ENCODE measurements at regions not wholly inside any gene's neighbourhood (a gene's known extent, or its start where the extent isn't known, plus 50 kb on each side); places are given as distances from the start of the nearest gene placed in this dataset.

GRCh38 chr6:170203212-170203611 lies 87.7 kb downstream of the DLL1 start:
- no peak overlapping the region for H3K4me3 ChIP-seq
- no peaks in the 10 kb centered on the region for H3K4me1 ChIP-seq (ENCODE audit: low read depth)
- no peak for DNase-seq (ENCODE audit: low read depth in 1 of 2, low spot score in 1 of 2)
- no peaks in the 10 kb centered on the region for H3K36me3 ChIP-seq
- no peaks in the 10 kb centered on the region for H3K9me3 ChIP-seq (ENCODE audit: low read depth)
- TF ChIP-seq CTCF (IDR thresholded peaks at IDR 0.05; ENCODE audit: low read depth, low read length), result no peak
- no peaks in the 10 kb centered on the region for H3K27me3 ChIP-seq
- no peak overlapping the region for H3K27ac ChIP-seq

- no peak for DNase-seq (ENCODE audit: low read depth in 1 of 2, low spot score in 1 of 2)
- TF ChIP-seq CTCF (IDR thresholded peaks at IDR 0.05; ENCODE audit: low read depth, low read length), result no peak
- Histone ChIP-seq H3K27ac (no peak overlapping the region), H3K4me1 (ENCODE audit: low read depth) (no peaks in the 10 kb centered on the region), H3K4me3 (no peak overlapping the region), H3K36me3 (no peaks in the 10 kb centered on the region), H3K27me3 (no peaks in the 10 kb centered on the region), H3K9me3 (ENCODE audit: low read depth) (no peaks in the 10 kb centered on the region)
Measured at GRCh38 chr6:170202416-170203135, 88.3 kb downstream of the DLL1 start.

GRCh38 chr6:170201361-170201760 lies 89.5 kb downstream of the DLL1 start:
- H3K9me3 ChIP-seq (ENCODE audit: low read depth), result no peaks in the 10 kb centered on the region
- TF ChIP-seq CTCF (IDR thresholded peaks at IDR 0.05; ENCODE audit: low read depth, low read length), result no peak
- H3K4me3 ChIP-seq, result no peak overlapping the region
- no peaks in the 10 kb centered on the region for H3K27me3 ChIP-seq
- no peaks in the 10 kb centered on the region for H3K4me1 ChIP-seq (ENCODE audit: low read depth)
- H3K36me3 ChIP-seq, result no peaks in the 10 kb centered on the region
- DNase-seq (ENCODE audit: low read depth in 1 of 2, low spot score in 1 of 2), result no peak
- no peak overlapping the region for H3K27ac ChIP-seq

GRCh38 chr6:170200458-170200891 lies 90.4 kb downstream of the DLL1 start:
- H3K36me3 ChIP-seq, result no peaks in the 10 kb centered on the region
- DNase-seq (ENCODE audit: low read depth in 1 of 2, low spot score in 1 of 2), result peak in 1 of 2 donors; percentile 43
- H3K4me1 ChIP-seq (ENCODE audit: low read depth), result no peaks in the 10 kb centered on the region
- no peaks in the 10 kb centered on the region for H3K9me3 ChIP-seq (ENCODE audit: low read depth)
- H3K4me3 ChIP-seq, result no peak overlapping the region
- no peak for TF ChIP-seq CTCF (IDR thresholded peaks at IDR 0.05; ENCODE audit: low read depth, low read length)
- no peaks in the 10 kb centered on the region for H3K27me3 ChIP-seq
- no peak overlapping the region for H3K27ac ChIP-seq

- DNase-seq (ENCODE audit: low read depth in 1 of 2, low spot score in 1 of 2), result no peak
- no peaks in the 10 kb centered on the region for H3K27me3 ChIP-seq
- no peak for TF ChIP-seq CTCF (IDR thresholded peaks at IDR 0.05; ENCODE audit: low read depth, low read length)
- no peaks in the 10 kb centered on the region for H3K9me3 ChIP-seq (ENCODE audit: low read depth)
- no peaks in the 10 kb centered on the region for H3K36me3 ChIP-seq
- no peak overlapping the region for H3K4me3 ChIP-seq
- H3K27ac ChIP-seq, result no peak overlapping the region
- H3K4me1 ChIP-seq (ENCODE audit: low read depth), result no peaks in the 10 kb centered on the region
Measured at GRCh38 chr6:170199716-170200115, 91.2 kb downstream of the DLL1 start.
